OCI-LY3 (cell line): ENCODE measurements at regions not wholly inside any gene's neighbourhood (a gene's known extent, or its start where the extent isn't known, plus 50 kb on each side); places are given as distances from the start of the nearest gene placed in this dataset.

Source experiments
- EZH2phosphoT487 ChIP-seq: fragments of 200-600 bp; shearing (Covaris generic); IDR thresholded peaks from 2 replicates; pipeline ENCODE4 v1.6.1; 2018; ENCODE audit warnings: antibody characterized with exemption, mixed run types, low read depth
- TF ChIP-seq, protein P1 (sequence below): fragments of 200-600, 300-600 bp; sonication (generic); IDR thresholded peaks from 2 replicates; pipeline ENCODE4 v1.5.1; 2014; ENCODE audit warnings: antibody characterized with exemption, low read length, low read depth

- TF ChIP-seq, protein P1, sequence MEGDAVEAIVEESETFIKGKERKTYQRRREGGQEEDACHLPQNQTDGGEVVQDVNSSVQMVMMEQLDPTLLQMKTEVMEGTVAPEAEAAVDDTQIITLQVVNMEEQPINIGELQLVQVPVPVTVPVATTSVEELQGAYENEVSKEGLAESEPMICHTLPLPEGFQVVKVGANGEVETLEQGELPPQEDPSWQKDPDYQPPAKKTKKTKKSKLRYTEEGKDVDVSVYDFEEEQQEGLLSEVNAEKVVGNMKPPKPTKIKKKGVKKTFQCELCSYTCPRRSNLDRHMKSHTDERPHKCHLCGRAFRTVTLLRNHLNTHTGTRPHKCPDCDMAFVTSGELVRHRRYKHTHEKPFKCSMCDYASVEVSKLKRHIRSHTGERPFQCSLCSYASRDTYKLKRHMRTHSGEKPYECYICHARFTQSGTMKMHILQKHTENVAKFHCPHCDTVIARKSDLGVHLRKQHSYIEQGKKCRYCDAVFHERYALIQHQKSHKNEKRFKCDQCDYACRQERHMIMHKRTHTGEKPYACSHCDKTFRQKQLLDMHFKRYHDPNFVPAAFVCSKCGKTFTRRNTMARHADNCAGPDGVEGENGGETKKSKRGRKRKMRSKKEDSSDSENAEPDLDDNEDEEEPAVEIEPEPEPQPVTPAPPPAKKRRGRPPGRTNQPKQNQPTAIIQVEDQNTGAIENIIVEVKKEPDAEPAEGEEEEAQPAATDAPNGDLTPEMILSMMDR = no peak
- no peak for TF ChIP-seq EZH2phosphoT487
Measured at GRCh38 chr10:111686796-111687195, 496.8 kb downstream of the GPAM start.
